ENCODE measurements at regions not wholly inside any gene's neighbourhood (a gene's known extent, or its start where the extent isn't known, plus 50 kb on each side); places are given as distances from the start of the nearest gene placed in this dataset.

DNA sequence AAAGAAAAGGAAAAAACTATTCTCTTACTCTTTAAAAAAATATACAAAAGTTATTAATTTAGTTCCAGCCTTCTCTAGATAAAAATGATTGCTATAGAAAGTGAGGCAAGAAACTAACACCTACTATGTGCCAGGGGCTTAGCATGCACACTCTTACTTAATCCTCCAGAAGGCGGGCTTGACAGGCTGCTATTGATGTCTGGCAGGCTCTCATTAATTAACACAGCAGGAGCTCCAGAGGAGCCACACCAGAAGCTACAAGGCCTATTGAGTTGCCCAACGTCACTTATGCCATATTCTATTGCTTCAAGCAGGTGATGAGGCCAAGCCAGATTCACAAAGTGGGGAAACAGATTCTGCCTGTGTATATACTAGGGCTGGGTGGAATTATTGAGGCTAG, 54.6 kb upstream of the CLINT1 start:
- TF ChIP-seq, protein P1, sequence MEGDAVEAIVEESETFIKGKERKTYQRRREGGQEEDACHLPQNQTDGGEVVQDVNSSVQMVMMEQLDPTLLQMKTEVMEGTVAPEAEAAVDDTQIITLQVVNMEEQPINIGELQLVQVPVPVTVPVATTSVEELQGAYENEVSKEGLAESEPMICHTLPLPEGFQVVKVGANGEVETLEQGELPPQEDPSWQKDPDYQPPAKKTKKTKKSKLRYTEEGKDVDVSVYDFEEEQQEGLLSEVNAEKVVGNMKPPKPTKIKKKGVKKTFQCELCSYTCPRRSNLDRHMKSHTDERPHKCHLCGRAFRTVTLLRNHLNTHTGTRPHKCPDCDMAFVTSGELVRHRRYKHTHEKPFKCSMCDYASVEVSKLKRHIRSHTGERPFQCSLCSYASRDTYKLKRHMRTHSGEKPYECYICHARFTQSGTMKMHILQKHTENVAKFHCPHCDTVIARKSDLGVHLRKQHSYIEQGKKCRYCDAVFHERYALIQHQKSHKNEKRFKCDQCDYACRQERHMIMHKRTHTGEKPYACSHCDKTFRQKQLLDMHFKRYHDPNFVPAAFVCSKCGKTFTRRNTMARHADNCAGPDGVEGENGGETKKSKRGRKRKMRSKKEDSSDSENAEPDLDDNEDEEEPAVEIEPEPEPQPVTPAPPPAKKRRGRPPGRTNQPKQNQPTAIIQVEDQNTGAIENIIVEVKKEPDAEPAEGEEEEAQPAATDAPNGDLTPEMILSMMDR (conservative IDR thresholded peaks at IDR 0.05; ENCODE audit: low read depth, low read length), result no peak
- TF ChIP-seq EZH2phosphoT487 (IDR thresholded peaks at IDR 0.05; ENCODE audit: borderline replicate concordance, low read length) (no peak), EZH2 (IDR thresholded peaks at IDR 0.05; ENCODE audit: low read length, unreplicated experiment) (no peak)

Measured in PC-3 (cell line).